GM12865 (cell line): ENCODE measurements at regions not wholly inside any gene's neighbourhood (a gene's known extent, or its start where the extent isn't known, plus 50 kb on each side); places are given as distances from the start of the nearest gene placed in this dataset.

ENCODE experiments used
- DNase-seq: peaks from one replicate; pipeline ENCODE4 v3.0.0; 2010; ENCODE audit warnings: low read depth
- H3K4me3 ChIP-seq: 2 replicates; pipeline ENCODE4 v1.5.1; 2011; ENCODE audit warnings: mild to moderate bottlenecking, low read depth, low read length, control low read depth
- TF ChIP-seq, protein P1 (sequence below): IDR thresholded peaks from 2 replicates; pipeline ENCODE4 v1.5.1; 2011; ENCODE audit warnings: low read length, control low read depth, low read depth, inconsistent platforms; ENCODE audit not compliant: insufficient read depth; ENCODE audit errors: missing control alignments

- no peak for DNase-seq
- TF ChIP-seq, protein P1, sequence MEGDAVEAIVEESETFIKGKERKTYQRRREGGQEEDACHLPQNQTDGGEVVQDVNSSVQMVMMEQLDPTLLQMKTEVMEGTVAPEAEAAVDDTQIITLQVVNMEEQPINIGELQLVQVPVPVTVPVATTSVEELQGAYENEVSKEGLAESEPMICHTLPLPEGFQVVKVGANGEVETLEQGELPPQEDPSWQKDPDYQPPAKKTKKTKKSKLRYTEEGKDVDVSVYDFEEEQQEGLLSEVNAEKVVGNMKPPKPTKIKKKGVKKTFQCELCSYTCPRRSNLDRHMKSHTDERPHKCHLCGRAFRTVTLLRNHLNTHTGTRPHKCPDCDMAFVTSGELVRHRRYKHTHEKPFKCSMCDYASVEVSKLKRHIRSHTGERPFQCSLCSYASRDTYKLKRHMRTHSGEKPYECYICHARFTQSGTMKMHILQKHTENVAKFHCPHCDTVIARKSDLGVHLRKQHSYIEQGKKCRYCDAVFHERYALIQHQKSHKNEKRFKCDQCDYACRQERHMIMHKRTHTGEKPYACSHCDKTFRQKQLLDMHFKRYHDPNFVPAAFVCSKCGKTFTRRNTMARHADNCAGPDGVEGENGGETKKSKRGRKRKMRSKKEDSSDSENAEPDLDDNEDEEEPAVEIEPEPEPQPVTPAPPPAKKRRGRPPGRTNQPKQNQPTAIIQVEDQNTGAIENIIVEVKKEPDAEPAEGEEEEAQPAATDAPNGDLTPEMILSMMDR, result no peak
- no peak overlapping the region for H3K4me3 ChIP-seq
Measured at GRCh38 chr4:144202081-144202480, 61.6 kb upstream of the GYPA start.

DNA sequence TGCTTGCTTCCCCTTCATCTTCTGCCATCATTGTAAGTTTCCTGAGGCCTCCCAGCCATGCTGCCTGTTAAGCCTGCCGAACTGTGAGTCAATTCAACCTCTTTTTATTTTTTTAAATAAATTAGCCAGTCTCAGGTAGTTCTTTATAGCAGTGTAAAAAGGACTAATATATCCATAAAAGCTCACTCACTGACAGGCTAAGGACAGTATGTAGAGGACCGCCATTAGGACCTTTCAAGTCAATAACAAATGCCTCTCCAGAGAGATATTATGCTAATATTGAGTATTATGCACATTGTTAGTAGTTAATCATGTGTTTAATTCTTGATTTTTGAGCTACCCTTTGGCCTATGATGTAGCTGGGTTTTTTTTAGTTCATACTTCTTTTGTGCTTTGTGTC is 62.6 kb upstream of the GYPA start:
- H3K4me3 ChIP-seq, result no peak overlapping the region
- no peak for DNase-seq
- TF ChIP-seq, protein P1, result no peak

- DNase-seq, result no peak
- H3K4me3 ChIP-seq, result no peak overlapping the region
- TF ChIP-seq, protein P1, result no peak
Measured at GRCh38 chr4:144204431-144204830, 63.9 kb upstream of the GYPA start.

DNA sequence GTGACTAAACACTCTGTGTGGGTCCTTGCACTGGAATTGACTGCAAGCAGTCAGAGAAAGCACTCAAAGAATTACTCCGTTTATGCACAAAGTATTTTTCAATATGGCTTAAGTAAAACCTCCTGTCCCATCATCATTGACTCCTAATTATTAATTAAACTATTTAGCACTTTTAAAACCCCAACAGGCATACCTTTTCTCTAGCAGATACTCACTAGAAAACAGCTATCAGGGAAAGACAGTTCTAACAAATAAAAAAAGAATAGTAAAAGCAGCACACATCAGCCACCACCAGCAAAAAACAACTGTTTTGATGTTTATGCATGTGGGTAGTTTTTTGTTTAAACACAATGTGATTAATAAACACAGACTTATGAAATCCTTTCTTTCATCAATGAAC is 66.2 kb upstream of the GYPA start:
- no peak overlapping the region for H3K4me3 ChIP-seq
- TF ChIP-seq, protein P1, result no peak
- DNase-seq, result no peak

- DNase-seq, result no peak
- no peak overlapping the region for H3K4me3 ChIP-seq
- TF ChIP-seq, protein P1, result no peak
Measured at GRCh38 chr4:144208074-144208473, 67.6 kb upstream of the GYPA start.

DNA sequence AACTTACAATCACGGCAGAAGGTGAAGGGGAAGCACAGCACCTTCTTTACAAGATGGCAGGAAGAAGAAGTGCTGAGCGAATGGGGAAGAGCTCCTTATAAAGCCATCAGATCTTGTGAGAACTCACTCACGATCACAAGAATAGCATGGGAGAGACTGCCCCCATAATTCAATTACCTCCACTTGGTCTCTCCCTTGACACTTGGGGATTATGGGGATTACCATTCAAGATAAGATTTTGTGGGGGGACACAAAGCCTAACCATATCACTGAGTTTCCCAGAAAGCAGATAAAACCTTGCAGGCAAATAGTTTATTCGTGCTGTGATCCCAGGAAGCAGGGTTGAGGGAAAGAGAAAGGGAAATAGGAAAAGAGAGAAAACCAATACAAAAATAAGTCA is 69.0 kb upstream of the GYPA start:
- no peak for DNase-seq
- TF ChIP-seq, protein P1, result no peak
- H3K4me3 ChIP-seq, result no peak overlapping the region

DNA sequence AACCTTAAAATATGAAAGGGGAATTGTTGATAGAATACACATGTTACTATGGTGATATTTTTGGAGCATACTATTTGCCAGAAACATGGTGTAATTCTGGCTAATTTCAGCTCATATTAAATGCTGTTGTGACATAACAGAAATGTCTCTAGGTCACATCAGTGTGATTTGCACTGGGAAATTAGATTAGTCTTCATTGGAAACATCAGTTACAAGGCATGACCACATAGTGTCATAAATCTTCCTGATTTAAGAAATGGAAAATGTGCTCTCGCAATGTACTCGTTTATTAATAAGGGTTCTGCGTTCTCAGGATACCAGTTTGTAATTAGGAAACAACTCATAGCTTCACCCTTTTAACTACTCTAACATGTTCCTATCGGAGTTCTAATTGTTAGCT is 72.9 kb upstream of the GYPA start:
- no peak for DNase-seq
- TF ChIP-seq, protein P1, result no peak
- H3K4me3 ChIP-seq, result no peak overlapping the region
